MM.1S (cell line): ENCODE measurements at regions not wholly inside any gene's neighbourhood (a gene's known extent, or its start where the extent isn't known, plus 50 kb on each side); places are given as distances from the start of the nearest gene placed in this dataset.

Experiments used
- CTCF ChIP-seq: fragments of 300-600 bp; sonication (generic); IDR thresholded peaks from 2 replicates; pipeline ENCODE4 v1.5.1; 2016; ENCODE audit warnings: antibody characterized with exemption, low read length, mixed read lengths
- EZH2 ChIP-seq: fragments of 300-600 bp; sonication (generic); optimal IDR thresholded peaks from 2 replicates; pipeline ENCODE3; 2017; ENCODE audit warnings: low read depth, mild to moderate bottlenecking, antibody characterized with exemption, low read length, mixed read lengths
- EZH2phosphoT487 ChIP-seq: fragments of 300-600 bp; sonication (generic); IDR thresholded peaks from 2 replicates; pipeline ENCODE4 v1.6.1; 2018; ENCODE audit warnings: antibody characterized with exemption, low read length

DNA sequence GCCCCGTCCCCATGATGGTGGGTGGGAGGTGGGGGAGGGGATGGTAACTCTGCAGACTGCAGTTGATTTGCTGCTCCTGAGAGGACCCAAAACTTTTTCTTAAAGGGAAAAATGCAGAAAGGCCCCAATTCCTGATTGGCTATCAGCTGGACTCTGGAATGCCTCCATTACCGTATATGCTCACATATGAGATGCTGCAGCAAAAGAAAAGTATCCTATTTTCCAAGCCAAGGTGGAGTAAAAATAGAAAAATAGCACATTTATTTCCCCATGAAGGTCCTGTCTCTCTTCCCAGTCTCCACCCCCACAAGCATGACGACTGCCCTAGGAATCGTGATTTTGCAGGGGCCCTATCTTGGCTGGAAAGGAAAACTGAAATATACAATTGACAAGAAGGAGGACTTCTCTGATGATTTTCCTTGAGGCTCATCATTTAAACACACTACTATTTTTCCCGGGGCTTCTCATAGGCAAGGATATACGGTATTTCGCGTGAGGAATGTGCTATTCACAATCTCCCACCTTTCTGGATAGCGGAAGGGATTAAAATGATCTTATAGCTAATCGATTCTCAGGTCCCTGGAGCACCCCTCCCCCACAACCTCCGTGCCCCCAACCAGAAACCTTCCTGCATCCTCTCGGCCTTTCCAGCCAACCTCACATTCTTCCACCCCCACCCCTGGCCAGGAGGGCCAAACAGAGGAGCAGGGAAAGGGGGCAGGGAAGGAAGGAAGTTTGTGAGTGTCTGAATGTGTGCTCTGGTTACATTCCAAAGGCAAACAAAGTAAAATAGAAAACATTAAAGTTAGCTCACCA lies 138.9 kb upstream of the CCND2 start:
- no peak for TF ChIP-seq CTCF
- no peak for TF ChIP-seq EZH2
- TF ChIP-seq EZH2phosphoT487 = no peak
